ENCODE measurements at regions not wholly inside any gene's neighbourhood (a gene's known extent, or its start where the extent isn't known, plus 50 kb on each side); places are given as distances from the start of the nearest gene placed in this dataset.

GRCh38 chr6:9521152-9521530, 893.7 kb downstream of the TFAP2A start:
- Histone ChIP-seq H3K79me1 (ENCODE audit: insufficient read depth, low read depth, low read length, poor library complexity, severe bottlenecking) (no peaks in the 10 kb centered on the region), H2BK5ac (ENCODE audit: insufficient read length, low read length) (no peak overlapping the region), H2AFZ (ENCODE audit: low read length) (no peak overlapping the region), H3K9ac (ENCODE audit: extremely low read depth, insufficient read length, low read length) (no peak overlapping the region), H2BK15ac (ENCODE audit: low read depth, low read length) (no peak overlapping the region), H3K9me3 (ENCODE audit: control insufficient read depth, low read depth, low read length) (no peaks in the 10 kb centered on the region), H3K56ac (ENCODE audit: insufficient read length, low read depth, low read length) (no peak overlapping the region), H3K4me2 (ENCODE audit: insufficient read depth, insufficient read length, low read length) (no peak overlapping the region), H3K27ac (ENCODE audit: insufficient read length, low read depth, low read length) (no peak overlapping the region), H3K23me2 (ENCODE audit: insufficient read length, low read depth, low read length, poor library complexity, severe bottlenecking) (no peaks in the 10 kb centered on the region), H3K14ac (ENCODE audit: insufficient read depth, low read length) (no peak overlapping the region), H2BK12ac (ENCODE audit: insufficient read length, low read depth, low read length) (no peak overlapping the region), H4K5ac (ENCODE audit: insufficient read length, low read depth, low read length) (no peak overlapping the region), H4K8ac (replicated peaks; ENCODE audit: insufficient read length, low read depth, low read length) (no peak overlapping the region), H3K27me3 (ENCODE audit: insufficient read depth, low read length) (no peaks in the 10 kb centered on the region), H2AK5ac (ENCODE audit: insufficient read length, low read length) (no peak overlapping the region), H3K4ac (ENCODE audit: low read depth, low read length) (no peak overlapping the region), H3T11ph (ENCODE audit: low read length) (no peak overlapping the region), H2BK20ac (ENCODE audit: low read depth, low read length, poor library complexity, severe bottlenecking) (no peak overlapping the region), H4K20me1 (ENCODE audit: control insufficient read depth, insufficient read depth, insufficient read length) (no peaks in the 10 kb centered on the region), H4K91ac (ENCODE audit: insufficient read length, low read depth, low read length) (no peak overlapping the region), H3K4me1 (ENCODE audit: insufficient read depth, low read length) (no peaks in the 10 kb centered on the region; the same call in 1 of the 2 replicates), H2BK120ac (ENCODE audit: low read depth, low read length, poor library complexity, severe bottlenecking) (no peak overlapping the region), H3K79me2 (ENCODE audit: insufficient read depth, low read length) (no peaks in the 10 kb centered on the region), H3K18ac (ENCODE audit: insufficient read length, low read depth, low read length) (no peak overlapping the region), H3K23ac (ENCODE audit: insufficient read length, low read depth, low read length) (no peak overlapping the region)
- no peak for DNase-seq
- Mint-ChIP-seq H3K27me3 (ENCODE audit: low read depth) (no peaks in the 10 kb centered on the region), H3K9me3 (no peaks in the 10 kb centered on the region), H3K4me3 (no peak overlapping the region), H3K27ac (no peak overlapping the region; a peak in 1 of 7 replicates), H3K4me1 (peaks cover 6 to 8% of the 10 kb centered on the region in 2 experiments), H3K36me3 (ENCODE audit: insufficient read depth in 1 of 3, low read depth in 3 of 3) (no peaks in the 10 kb centered on the region; a peak in 1 of 7 replicates)
- TF ChIP-seq CTCF (conservative IDR thresholded peaks at IDR 0.05) = no peak
- WGBS (ENCODE audit: extremely low coverage, insufficient read length, low lambda C conversion rate) = no CpG with 5 or more reads among the region's 3 CpGs

All from H9 (cell line).